HEK293 (cell line): ENCODE measurements at regions not wholly inside any gene's neighbourhood (a gene's known extent, or its start where the extent isn't known, plus 50 kb on each side); places are given as distances from the start of the nearest gene placed in this dataset.

Experiments used
- CTCF ChIA-PET: fragments of 350-600 bp; formaldehyde crosslinking; extraction: SDS; loops from one replicate; lab custom pipeline; 2021; ENCODE audit warnings: antibody characterized with exemption; lab: Yijun Ruan, JAX
- POLR2A ChIA-PET: fragments of 300-600 bp; formaldehyde crosslinking; extraction: SDS; loops from one replicate; lab custom pipeline; 2020; ENCODE audit warnings: antibody characterized with exemption, inconsistent platforms; lab: Yijun Ruan, JAX
- H3K27ac ChIP-seq: fragments of 200-500 bp; sonication (Bioruptor generic); 2 replicates; pipeline ENCODE4 v1.5.1; 2014; ENCODE audit warnings: low read depth, low read length, control low read depth, inconsistent platforms; ENCODE audit errors: extremely low read depth
- H3K36me3 ChIP-seq, 2 experiments: fragments of 200-500 bp in 1 of 2; sonication (Bioruptor generic) in 1 of 2; 1 replicate in 1 of 2; 2 replicates in 1 of 2; pipeline ENCODE4 v1.5.1; 2014 to 2017; ENCODE audit warnings: inconsistent platforms in 2 of 2, low read length in 2 of 2; ENCODE audit not compliant: control insufficient read depth in 2 of 2, insufficient read depth in 1 of 2
- H3K4me1 ChIP-seq: fragments of 200-500 bp; sonication (Bioruptor generic); 2 replicates; pipeline ENCODE4 v1.5.1; 2014; ENCODE audit warnings: mild to moderate bottlenecking, low read length, inconsistent platforms; ENCODE audit not compliant: control insufficient read depth, insufficient read depth
- H3K4me3 ChIP-seq: 2 replicates; pipeline ENCODE4 v1.5.1; 2011; ENCODE audit warnings: low read depth, mild to moderate bottlenecking, control low read depth, low read length, moderate library complexity
- H3K9me3 ChIP-seq: fragments of 200-500 bp; sonication (Bioruptor generic); 2 replicates; pipeline ENCODE4 v1.5.1; 2014; ENCODE audit warnings: low read depth, low read length, inconsistent platforms; ENCODE audit not compliant: control insufficient read depth, insufficient read depth
- BCL6B ChIP-seq: fragments of 450-650 bp; formaldehyde crosslinking; IDR thresholded peaks from 2 replicates; pipeline ENCODE4 v1.5.1; 2017; ENCODE audit warnings: missing biosample characterization, missing genetic modification characterization
- KLF7 ChIP-seq: fragments of 450-650 bp; formaldehyde crosslinking; IDR thresholded peaks from 2 replicates; pipeline ENCODE4 v1.5.1; 2016; ENCODE audit warnings: missing biosample characterization, missing genetic modification characterization, borderline replicate concordance
- MZF1 ChIP-seq: fragments of 450-650 bp; formaldehyde crosslinking; IDR thresholded peaks from 2 replicates; pipeline ENCODE4 v1.5.1; 2017; ENCODE audit warnings: missing biosample characterization, missing genetic modification characterization, borderline replicate concordance
- OVOL3 ChIP-seq: fragments of 450-650 bp; formaldehyde crosslinking; IDR thresholded peaks from 2 replicates; pipeline ENCODE4 v1.5.1; 2016; ENCODE audit warnings: missing biosample characterization, missing genetic modification characterization
- REST ChIP-seq: fragments of 450-650 bp; formaldehyde crosslinking; IDR thresholded peaks from 2 replicates; pipeline ENCODE4 v1.5.1; 2016; ENCODE audit warnings: missing biosample characterization, missing genetic modification characterization
- SP2 ChIP-seq: fragments of 450-650 bp; formaldehyde crosslinking; IDR thresholded peaks from 2 replicates; pipeline ENCODE4 v1.5.1; 2016; ENCODE audit warnings: missing biosample characterization, missing genetic modification characterization
- ZBTB1 ChIP-seq: fragments of 450-650 bp; formaldehyde crosslinking; IDR thresholded peaks from 2 replicates; pipeline ENCODE4 v1.5.1; 2016; ENCODE audit warnings: missing biosample characterization, missing genetic modification characterization
- ZNF114 ChIP-seq: fragments of 450-650 bp; formaldehyde crosslinking; IDR thresholded peaks from 2 replicates; pipeline ENCODE4 v1.5.0; 2017; ENCODE audit warnings: missing biosample characterization, missing genetic modification characterization
- ZNF148 ChIP-seq: fragments of 450-650 bp; formaldehyde crosslinking; IDR thresholded peaks from 2 replicates; pipeline ENCODE4 v1.5.0; 2017; ENCODE audit warnings: missing biosample characterization, missing genetic modification characterization, borderline replicate concordance
- ZNF157 ChIP-seq: fragments of 450-650 bp; formaldehyde crosslinking; IDR thresholded peaks from 2 replicates; pipeline ENCODE4 v1.5.1; 2016; ENCODE audit warnings: missing biosample characterization, missing genetic modification characterization
- ZNF19 ChIP-seq: fragments of 450-650 bp; formaldehyde crosslinking; IDR thresholded peaks from 2 replicates; pipeline ENCODE4; 2016; ENCODE audit warnings: missing biosample characterization, missing genetic modification characterization, low read depth
- ZNF248 ChIP-seq: fragments of 450-650 bp; formaldehyde crosslinking; IDR thresholded peaks from 2 replicates; pipeline ENCODE4 v1.5.1; 2017; ENCODE audit warnings: missing biosample characterization, missing genetic modification characterization
- ZNF398 ChIP-seq: fragments of 450-650 bp; formaldehyde crosslinking; IDR thresholded peaks from 2 replicates; pipeline ENCODE4 v1.5.1; 2017; ENCODE audit warnings: missing biosample characterization, missing genetic modification characterization
- ZNF514 ChIP-seq: fragments of 450-650 bp; formaldehyde crosslinking; IDR thresholded peaks from 2 replicates; pipeline ENCODE4 v1.5.1; 2016; ENCODE audit warnings: missing biosample characterization, missing genetic modification characterization
- ZNF670 ChIP-seq: fragments of 450-650 bp; formaldehyde crosslinking; IDR thresholded peaks from 2 replicates; pipeline ENCODE4 v1.5.1; 2016; ENCODE audit warnings: missing biosample characterization, missing genetic modification characterization, low read depth
- ZNF704 ChIP-seq: fragments of 450-650 bp; formaldehyde crosslinking; IDR thresholded peaks from 2 replicates; pipeline ENCODE4 v1.5.1; 2016; ENCODE audit warnings: missing biosample characterization, missing genetic modification characterization
- ZNF707 ChIP-seq: fragments of 450-650 bp; formaldehyde crosslinking; IDR thresholded peaks from 2 replicates; pipeline ENCODE4 v1.5.1; 2016; ENCODE audit warnings: missing biosample characterization, missing genetic modification characterization
- ZNF785 ChIP-seq: fragments of 450-650 bp; formaldehyde crosslinking; IDR thresholded peaks from 2 replicates; pipeline ENCODE4 v1.5.1; 2016; ENCODE audit warnings: missing biosample characterization, missing genetic modification characterization
- ZSCAN18 ChIP-seq: fragments of 450-650 bp; formaldehyde crosslinking; IDR thresholded peaks from 2 replicates; pipeline ENCODE4 v1.5.1; 2016; ENCODE audit warnings: missing biosample characterization, missing genetic modification characterization

- H3K9me3 ChIP-seq = no peaks in the 10 kb centered on the region
- CTCF ChIA-PET = no interaction called here
- POLR2A ChIA-PET = no interaction called here
- H3K4me1 ChIP-seq = no peaks in the 10 kb centered on the region
- no peak overlapping the region for H3K4me3 ChIP-seq
- H3K27ac ChIP-seq = no peak overlapping the region
- TF ChIP-seq ZNF785 (no peak), ZSCAN18 (tag by site-specific recombination) (no peak), ZNF248 (tag by site-specific recombination) (no peak)
- TF ChIP-seq, all 188 proteins: peak for 0
- no peaks in the 10 kb centered on the region for H3K36me3 ChIP-seq
These were observed 105.2 kb upstream of the SLC28A3 start for GRCh38 chr9:84445737-84446136.

- no peak overlapping the region for H3K4me3 ChIP-seq
- ChIA-PET POLR2A (no interaction called here), CTCF (no interaction called here)
- no peaks in the 10 kb centered on the region for H3K9me3 ChIP-seq
- no peaks in the 10 kb centered on the region for H3K4me1 ChIP-seq
- TF ChIP-seq ZNF19 (tag by site-specific recombination) (no peak), REST (no peak), ZNF157 (tag by site-specific recombination) (no peak), SP2 (tag by site-specific recombination) (no peak), ZNF398 (no peak), BCL6B (no peak), OVOL3 (tag by site-specific recombination) (no peak)
- no peak overlapping the region for H3K27ac ChIP-seq
- no peaks in the 10 kb centered on the region for H3K36me3 ChIP-seq
These were observed 106.7 kb upstream of the SLC28A3 start for GRCh38 chr9:84447305-84447704.

GRCh38 chr9:84450029-84450428 lies 109.5 kb upstream of the SLC28A3 start:
- Histone ChIP-seq H3K4me1 (no peaks in the 10 kb centered on the region), H3K4me3 (no peak overlapping the region), H3K9me3 (no peaks in the 10 kb centered on the region), H3K36me3 (no peaks in the 10 kb centered on the region), H3K27ac (no peak overlapping the region)
- ChIA-PET POLR2A (no interaction called here), CTCF (no interaction called here)
- no peak for TF ChIP-seq ZBTB1 (tag by site-specific recombination)
- no peak for TF ChIP-seq ZSCAN18 (tag by site-specific recombination)
- TF ChIP-seq KLF7 (tag by site-specific recombination) = no peak
- no peak for TF ChIP-seq ZNF707 (tag by site-specific recombination)
- TF ChIP-seq MZF1 (tag by site-specific recombination) = no peak
- no peak for TF ChIP-seq ZNF670 (tag by site-specific recombination)
- no peak for TF ChIP-seq ZNF704 (tag by site-specific recombination)
- no peak for TF ChIP-seq ZNF114 (tag by site-specific recombination)
- TF ChIP-seq ZNF148 = no peak
- no peak for TF ChIP-seq ZNF514 (tag by site-specific recombination)
